Retina (tissue), 1 donor: ENCODE measurements at regions not wholly inside any gene's neighbourhood (a gene's known extent, or its start where the extent isn't known, plus 50 kb on each side); places are given as distances from the start of the nearest gene placed in this dataset.
"Not testable (repeated sequence)": the region's sequence is repeated elsewhere in the genome, so short reads cannot be mapped to it uniquely, and the experiment has no call there.

Source experiments
- DNase-seq: peaks from one replicate; pipeline ENCODE4 v3.0.0-alpha.2; 2016

GRCh38 chr9:71504636-71505035 is 263.7 kb downstream of the CEMIP2 start:
- no peak for DNase-seq

GRCh38 chr9:71498691-71499090 is 269.6 kb downstream of the CEMIP2 start:
- DNase-seq = no peak

GRCh38 chr9:71490810-71491209 is 277.5 kb downstream of the CEMIP2 start:
- no peak for DNase-seq

- DNase-seq = no peak
Measured at GRCh38 chr9:71487061-71487460, 281.3 kb downstream of the CEMIP2 start.

GRCh38 chr9:71485326-71485725 is 283.0 kb downstream of the CEMIP2 start:
- DNase-seq = no peak

- DNase-seq = peak; percentile 8
Measured at GRCh38 chr9:71483436-71483835, 284.9 kb downstream of the CEMIP2 start.

GRCh38 chr9:71479621-71480020 is 288.7 kb downstream of the CEMIP2 start:
- no peak for DNase-seq

- no peak for DNase-seq
Measured at GRCh38 chr9:71472400-71472799, 295.9 kb downstream of the CEMIP2 start.

- DNase-seq = no peak
Measured at GRCh38 chr9:71465392-71465791, 302.9 kb downstream of the CEMIP2 start.

- DNase-seq = no peak
Measured at GRCh38 chr9:71459082-71459481, 309.2 kb downstream of the CEMIP2 start.

GRCh38 chr9:71446473-71447411 is 321.6 kb downstream of the CEMIP2 start:
- peak; percentile 91 for DNase-seq

GRCh38 chr9:71446106-71446472 is 322.2 kb downstream of the CEMIP2 start:
- DNase-seq = no peak

GRCh38 chr9:71442937-71443336 is 321.5 kb upstream of the TRPM3 start:
- DNase-seq = no peak

GRCh38 chr9:71441266-71441665 is 319.8 kb upstream of the TRPM3 start:
- DNase-seq = no peak

- no peak for DNase-seq
Measured at GRCh38 chr9:71431931-71432330, 310.5 kb upstream of the TRPM3 start.

- not testable (repeated sequence) for DNase-seq
Measured at GRCh38 chr9:71407341-71407740, 285.9 kb upstream of the TRPM3 start.

- DNase-seq = no peak
Measured at GRCh38 chr9:71403106-71403505, 281.7 kb upstream of the TRPM3 start.

- no peak for DNase-seq
Measured at GRCh38 chr9:71393005-71393404, 271.6 kb upstream of the TRPM3 start.

GRCh38 chr9:71384343-71384742 is 262.9 kb upstream of the TRPM3 start:
- DNase-seq = no peak

GRCh38 chr9:71383308-71383940 is 262.0 kb upstream of the TRPM3 start:
- no peak for DNase-seq

GRCh38 chr9:71368157-71368556 is 246.7 kb upstream of the TRPM3 start:
- no peak for DNase-seq

GRCh38 chr9:71364186-71364955 is 242.9 kb upstream of the TRPM3 start:
- no peak for DNase-seq

- no peak for DNase-seq
Measured at GRCh38 chr9:71363286-71363961, 242.0 kb upstream of the TRPM3 start.
